ENCODE measurements at regions not wholly inside any gene's neighbourhood (a gene's known extent, or its start where the extent isn't known, plus 50 kb on each side); places are given as distances from the start of the nearest gene placed in this dataset.

GRCh38 chr12:115558281-115558680, 719.2 kb downstream of the MED13L start:
- DNase-seq = no peak

- no peak for DNase-seq
Measured at GRCh38 chr12:115553622-115554021, 723.9 kb downstream of the MED13L start.

- DNase-seq = no peak
Measured at GRCh38 chr12:115543269-115543668, 734.2 kb downstream of the MED13L start.

- no peak for DNase-seq
Measured at GRCh38 chr12:115542656-115543055, 734.8 kb downstream of the MED13L start.

GRCh38 chr12:115541891-115542421, 735.5 kb downstream of the MED13L start:
- no peak for DNase-seq

- no peak for DNase-seq
Measured at GRCh38 chr12:115528466-115528865, 749.0 kb downstream of the MED13L start.

- no peak for DNase-seq
Measured at GRCh38 chr12:115521771-115522409, 755.6 kb downstream of the MED13L start.

GRCh38 chr12:115519887-115520286, 757.6 kb downstream of the MED13L start:
- DNase-seq = no peak

GRCh38 chr12:115519359-115519758, 758.1 kb downstream of the MED13L start:
- no peak for DNase-seq

- no peak for DNase-seq
Measured at GRCh38 chr12:115517913-115518312, 759.6 kb downstream of the MED13L start.

GRCh38 chr12:115511986-115512711, 765.3 kb downstream of the MED13L start:
- DNase-seq = no peak

GRCh38 chr12:115511305-115511704, 766.2 kb downstream of the MED13L start:
- no peak for DNase-seq

GRCh38 chr12:115508990-115509389, 768.5 kb downstream of the MED13L start:
- no peak for DNase-seq

GRCh38 chr12:115507951-115508722, 769.4 kb downstream of the MED13L start:
- DNase-seq = peak; percentile 16

GRCh38 chr12:115507560-115507889, 770.0 kb downstream of the MED13L start:
- DNase-seq = no peak

- DNase-seq = no peak
Measured at GRCh38 chr12:115506822-115507559, 770.5 kb downstream of the MED13L start.

- no peak for DNase-seq
Measured at GRCh38 chr12:115504306-115505290, 772.9 kb downstream of the MED13L start.

GRCh38 chr12:115500872-115501271, 776.6 kb downstream of the MED13L start:
- DNase-seq = no peak

GRCh38 chr12:115495300-115495699, 782.2 kb downstream of the MED13L start:
- DNase-seq = no peak

GRCh38 chr12:115492553-115492952, 784.9 kb downstream of the MED13L start:
- DNase-seq = no peak

GRCh38 chr12:115491511-115492250, 785.8 kb downstream of the MED13L start:
- DNase-seq = no peak

Measured in NCI-H1092 treated with DMSO at 0.1 percent for 48 hours (cell line).